Tibial nerve (tissue), 4 donors: ENCODE measurements at regions not wholly inside any gene's neighbourhood (a gene's known extent, or its start where the extent isn't known, plus 50 kb on each side); places are given as distances from the start of the nearest gene placed in this dataset.

Source experiments
- EP300 ChIP-seq, 2 donors: sonication (generic); formaldehyde crosslinking; IDR thresholded peaks; one replicate each; pipeline ENCODE4 v1.6.1; 2017; ENCODE audit warnings: antibody characterized with exemption in 2 of 2, mild to moderate bottlenecking in 1 of 2
- TF ChIP-seq, protein P1 (sequence below), 5 experiments: fragments of 200-600 bp in 3 of 5; fragments of 450-650 bp in 2 of 5; sonication (generic) in 3 of 5; IDR thresholded peaks; one replicate each; pipeline ENCODE4 v1.5.1; 2016 to 2019; ENCODE audit warnings: antibody characterized with exemption in 5 of 5, mild to moderate bottlenecking in 3 of 5, moderate library complexity in 2 of 5

GRCh38 chr17:77844681-77845080 lies 113.8 kb upstream of the TNRC6C start:
- no peak for TF ChIP-seq EP300 (IDR thresholded peaks at IDR 0.05)
- TF ChIP-seq, protein P1, sequence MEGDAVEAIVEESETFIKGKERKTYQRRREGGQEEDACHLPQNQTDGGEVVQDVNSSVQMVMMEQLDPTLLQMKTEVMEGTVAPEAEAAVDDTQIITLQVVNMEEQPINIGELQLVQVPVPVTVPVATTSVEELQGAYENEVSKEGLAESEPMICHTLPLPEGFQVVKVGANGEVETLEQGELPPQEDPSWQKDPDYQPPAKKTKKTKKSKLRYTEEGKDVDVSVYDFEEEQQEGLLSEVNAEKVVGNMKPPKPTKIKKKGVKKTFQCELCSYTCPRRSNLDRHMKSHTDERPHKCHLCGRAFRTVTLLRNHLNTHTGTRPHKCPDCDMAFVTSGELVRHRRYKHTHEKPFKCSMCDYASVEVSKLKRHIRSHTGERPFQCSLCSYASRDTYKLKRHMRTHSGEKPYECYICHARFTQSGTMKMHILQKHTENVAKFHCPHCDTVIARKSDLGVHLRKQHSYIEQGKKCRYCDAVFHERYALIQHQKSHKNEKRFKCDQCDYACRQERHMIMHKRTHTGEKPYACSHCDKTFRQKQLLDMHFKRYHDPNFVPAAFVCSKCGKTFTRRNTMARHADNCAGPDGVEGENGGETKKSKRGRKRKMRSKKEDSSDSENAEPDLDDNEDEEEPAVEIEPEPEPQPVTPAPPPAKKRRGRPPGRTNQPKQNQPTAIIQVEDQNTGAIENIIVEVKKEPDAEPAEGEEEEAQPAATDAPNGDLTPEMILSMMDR (IDR thresholded peaks at IDR 0.05) = no peak
